Endodermal cell (in vitro differentiated cells): ENCODE measurements at regions not wholly inside any gene's neighbourhood (a gene's known extent, or its start where the extent isn't known, plus 50 kb on each side); places are given as distances from the start of the nearest gene placed in this dataset.

Experiments used
- DNase-seq: peaks from one replicate; pipeline ENCODE4 v3.0.0-alpha.2; 2017
- H3K27ac ChIP-seq: 2 replicates; pipeline ENCODE4 v1.5.1; 2013; ENCODE audit warnings: mild to moderate bottlenecking, low read depth, low read length, moderate library complexity
- H3K27me3 ChIP-seq: 2 replicates; pipeline ENCODE4 v1.6.1; 2013; ENCODE audit warnings: mild to moderate bottlenecking, low read length, moderate library complexity; ENCODE audit not compliant: insufficient read depth, control insufficient read depth, poor library complexity, severe bottlenecking
- H3K36me3 ChIP-seq: 2 replicates; pipeline ENCODE4 v1.7.0; 2013; ENCODE audit warnings: mild to moderate bottlenecking, low read length, moderate library complexity; ENCODE audit not compliant: control insufficient read depth, insufficient read depth
- H3K4me1 ChIP-seq: one replicate; pipeline ENCODE4 v1.7.0; 2013; ENCODE audit warnings: low read length; ENCODE audit not compliant: control insufficient read depth, insufficient read depth
- H3K4me3 ChIP-seq: 2 replicates; pipeline ENCODE4 v1.5.1; 2013; ENCODE audit warnings: mild to moderate bottlenecking, low read length, moderate library complexity
- H3K9ac ChIP-seq: 2 replicates; pipeline ENCODE4 v1.6.1; 2013; ENCODE audit warnings: mild to moderate bottlenecking, low read length, moderate library complexity; ENCODE audit not compliant: poor library complexity, severe bottlenecking; ENCODE audit errors: extremely low read depth
- H3K9me3 ChIP-seq: 2 replicates; pipeline ENCODE4 v1.6.1; 2013; ENCODE audit warnings: mild to moderate bottlenecking, low read length, moderate library complexity; ENCODE audit not compliant: control insufficient read depth
- H3K27ac Mint-ChIP-seq: 2 replicates; pipeline ENCODE4 v1.8.0; 2020; ENCODE audit warnings: mixed read lengths
- H3K27me3 Mint-ChIP-seq: 2 replicates; pipeline ENCODE4 v1.8.0; 2021; ENCODE audit warnings: mild to moderate bottlenecking, mixed read lengths; ENCODE audit not compliant: insufficient read depth
- H3K36me3 Mint-ChIP-seq: 2 replicates; pipeline ENCODE4 v1.8.0; 2020; ENCODE audit warnings: low read depth, mixed read lengths
- H3K4me1 Mint-ChIP-seq: 2 replicates; pipeline ENCODE4 v1.8.0; 2020; ENCODE audit warnings: mixed read lengths
- H3K4me3 Mint-ChIP-seq: 2 replicates; pipeline ENCODE4 v1.8.0; 2020; ENCODE audit warnings: mild to moderate bottlenecking, moderate library complexity, mixed read lengths
- H3K9me3 Mint-ChIP-seq: 2 replicates; pipeline ENCODE4 v1.8.0; 2020; ENCODE audit warnings: mild to moderate bottlenecking, mixed read lengths
- WGBS, 2 experiments: methylation state at CpG; one replicate each; pipeline versions ENCODE4 v1.1.5 to v1.1.7; 2013; ENCODE audit warnings: missing lambda C conversion rate in 2 of 2, mixed read lengths in 1 of 2; ENCODE audit not compliant: insufficient coverage in 1 of 2, insufficient read length in 1 of 2; 5-methylcytosine and 5-hydroxymethylcytosine counted together
- TF ChIP-seq, protein P1 (sequence below): fragments of 200-600 bp; sonication (generic); conservative IDR thresholded peaks from 2 replicates; pipeline ENCODE4 v1.5.0; 2021; ENCODE audit warnings: antibody characterized with exemption, mild to moderate bottlenecking

DNA sequence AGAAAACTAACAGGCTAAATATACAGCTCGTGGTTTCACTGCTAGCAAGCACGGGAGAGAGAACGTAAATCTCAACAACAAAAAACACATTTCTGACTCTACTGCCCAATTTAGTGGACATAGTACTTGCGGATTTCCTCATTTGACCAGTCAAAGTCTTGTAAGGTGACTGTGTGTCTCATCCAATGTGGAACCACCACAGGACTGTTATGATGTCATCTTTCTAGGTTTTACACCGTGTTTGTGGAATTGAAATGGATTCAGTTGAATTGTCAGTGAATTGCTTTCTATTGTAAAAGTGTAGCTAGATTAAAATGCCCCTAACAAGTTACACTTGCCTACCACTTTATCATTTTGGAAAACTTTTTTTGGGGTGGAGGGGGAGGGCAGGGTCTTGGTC lies 1010.8 kb downstream of the NLGN4Y start:
- H3K27ac Mint-ChIP-seq: no peak overlapping the region
- no peaks in the 10 kb centered on the region for H3K9me3 ChIP-seq

DNA sequence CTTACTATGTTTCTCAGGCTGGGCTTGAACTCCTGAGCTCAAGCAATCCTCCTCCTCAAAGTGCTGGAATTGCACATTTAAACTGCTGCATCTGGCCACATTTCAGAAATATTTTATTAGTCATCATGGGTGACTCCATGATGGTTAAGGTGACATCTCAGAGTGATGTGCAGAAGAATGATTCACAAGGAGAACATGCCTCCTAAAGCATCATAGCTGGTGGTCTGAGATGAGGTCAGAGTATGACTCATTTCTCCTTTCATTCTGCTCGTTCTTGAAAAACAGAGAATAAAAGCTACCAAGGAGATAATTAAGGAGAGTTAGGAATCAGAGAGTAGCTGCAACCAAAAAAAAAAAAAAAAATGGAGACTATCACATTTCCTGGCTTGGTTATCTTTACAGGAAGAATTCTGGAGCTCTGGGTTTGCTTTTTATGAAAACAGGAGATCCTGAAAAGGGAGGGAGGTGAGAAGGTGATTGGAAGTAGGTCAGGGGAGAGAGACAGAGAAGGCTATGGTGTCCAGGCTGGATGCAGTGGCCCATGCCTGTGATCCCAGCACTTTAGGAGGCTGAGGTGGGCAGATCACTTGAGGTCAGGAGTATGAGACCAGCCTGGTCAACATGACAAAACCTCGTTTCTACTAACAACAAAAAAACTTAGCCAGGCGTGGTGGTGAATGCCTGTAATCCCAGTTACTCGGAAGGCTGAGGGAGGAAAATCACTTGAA lies 1011.6 kb downstream of the NLGN4Y start:
- Histone ChIP-seq H3K27me3 (no peaks in the 10 kb centered on the region), H3K9ac (no peak overlapping the region), H3K27ac (no peak overlapping the region), H3K36me3 (no peaks in the 10 kb centered on the region), H3K4me3 (no peak overlapping the region), H3K4me1 (peaks cover 2% of the 10 kb centered on the region), H3K9me3 (no peaks in the 10 kb centered on the region)
- no peak for DNase-seq
- Mint-ChIP-seq H3K27me3 (no peaks in the 10 kb centered on the region), H3K4me3 (no peak overlapping the region), H3K36me3 (no peaks in the 10 kb centered on the region), H3K9me3 (no peaks in the 10 kb centered on the region), H3K4me1 (no peaks in the 10 kb centered on the region), H3K27ac (no peak overlapping the region)
- TF ChIP-seq, protein P1, sequence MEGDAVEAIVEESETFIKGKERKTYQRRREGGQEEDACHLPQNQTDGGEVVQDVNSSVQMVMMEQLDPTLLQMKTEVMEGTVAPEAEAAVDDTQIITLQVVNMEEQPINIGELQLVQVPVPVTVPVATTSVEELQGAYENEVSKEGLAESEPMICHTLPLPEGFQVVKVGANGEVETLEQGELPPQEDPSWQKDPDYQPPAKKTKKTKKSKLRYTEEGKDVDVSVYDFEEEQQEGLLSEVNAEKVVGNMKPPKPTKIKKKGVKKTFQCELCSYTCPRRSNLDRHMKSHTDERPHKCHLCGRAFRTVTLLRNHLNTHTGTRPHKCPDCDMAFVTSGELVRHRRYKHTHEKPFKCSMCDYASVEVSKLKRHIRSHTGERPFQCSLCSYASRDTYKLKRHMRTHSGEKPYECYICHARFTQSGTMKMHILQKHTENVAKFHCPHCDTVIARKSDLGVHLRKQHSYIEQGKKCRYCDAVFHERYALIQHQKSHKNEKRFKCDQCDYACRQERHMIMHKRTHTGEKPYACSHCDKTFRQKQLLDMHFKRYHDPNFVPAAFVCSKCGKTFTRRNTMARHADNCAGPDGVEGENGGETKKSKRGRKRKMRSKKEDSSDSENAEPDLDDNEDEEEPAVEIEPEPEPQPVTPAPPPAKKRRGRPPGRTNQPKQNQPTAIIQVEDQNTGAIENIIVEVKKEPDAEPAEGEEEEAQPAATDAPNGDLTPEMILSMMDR: no peak
- 88% methylated on average over 4 of the region's 4 CpGs; no CpG with 5 or more reads in 1 of the 2 experiments for WGBS, 2 experiments

More for the DNA sequence above, 1010.8 kb downstream of the NLGN4Y start:
- WGBS, 2 experiments: 80 to 93% methylated on average over 1 to 5 of the region's 5 CpGs
- Histone ChIP-seq H3K27ac (no peak overlapping the region), H3K36me3 (no peaks in the 10 kb centered on the region), H3K9ac (no peak overlapping the region), H3K4me3 (no peak overlapping the region), H3K27me3 (no peaks in the 10 kb centered on the region), H3K4me1 (peaks cover 2% of the 10 kb centered on the region)
- TF ChIP-seq, protein P1: no peak
- Mint-ChIP-seq H3K27me3 (no peaks in the 10 kb centered on the region), H3K4me3 (no peak overlapping the region), H3K9me3 (no peaks in the 10 kb centered on the region), H3K36me3 (no peaks in the 10 kb centered on the region), H3K4me1 (no peaks in the 10 kb centered on the region)
- no peak for DNase-seq

DNA sequence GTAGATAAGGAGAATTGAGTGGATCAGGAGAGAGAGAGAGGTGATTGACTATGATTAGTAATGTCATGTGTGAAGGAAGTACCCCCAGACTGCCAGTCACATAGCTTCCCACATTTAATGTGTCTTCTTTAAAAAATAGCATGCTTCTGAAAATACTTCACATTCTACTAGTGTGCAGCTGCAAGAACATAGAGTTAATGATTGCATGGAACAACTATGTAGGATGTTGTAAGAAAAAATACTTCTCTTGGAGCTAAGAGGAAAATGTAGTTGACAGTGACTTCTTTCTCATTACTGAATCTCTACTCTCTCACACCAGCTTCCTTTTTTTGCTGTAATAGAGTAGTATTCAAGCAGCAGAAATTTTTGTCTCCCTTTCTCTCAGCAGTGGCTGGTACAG lies 1016.2 kb downstream of the NLGN4Y start:
- Histone ChIP-seq H3K9ac (no peak overlapping the region), H3K27ac (no peak overlapping the region), H3K9me3 (no peaks in the 10 kb centered on the region), H3K4me1 (peaks cover 2% of the 10 kb centered on the region), H3K36me3 (no peaks in the 10 kb centered on the region), H3K4me3 (no peak overlapping the region), H3K27me3 (no peaks in the 10 kb centered on the region)
- DNase-seq: no peak
- no peaks in the 10 kb centered on the region for H3K27me3 Mint-ChIP-seq
- H3K27ac Mint-ChIP-seq: no peak overlapping the region
- no peak overlapping the region for H3K4me3 Mint-ChIP-seq
- TF ChIP-seq, protein P1: no peak
- H3K4me1 Mint-ChIP-seq: no peaks in the 10 kb centered on the region
- H3K9me3 Mint-ChIP-seq: no peaks in the 10 kb centered on the region
- H3K36me3 Mint-ChIP-seq: no peaks in the 10 kb centered on the region
